HG02973 (cell line): ENCODE measurements at regions not wholly inside any gene's neighbourhood (a gene's known extent, or its start where the extent isn't known, plus 50 kb on each side); places are given as distances from the start of the nearest gene placed in this dataset.

Experiments used
- ATAC-seq: cut with Tn5 transposase; IDR thresholded peaks from one replicate; pipeline ENCODE4 v1.9.1; 2021; ENCODE audit warnings: moderate library complexity; ENCODE audit not compliant: unreplicated experiment

DNA sequence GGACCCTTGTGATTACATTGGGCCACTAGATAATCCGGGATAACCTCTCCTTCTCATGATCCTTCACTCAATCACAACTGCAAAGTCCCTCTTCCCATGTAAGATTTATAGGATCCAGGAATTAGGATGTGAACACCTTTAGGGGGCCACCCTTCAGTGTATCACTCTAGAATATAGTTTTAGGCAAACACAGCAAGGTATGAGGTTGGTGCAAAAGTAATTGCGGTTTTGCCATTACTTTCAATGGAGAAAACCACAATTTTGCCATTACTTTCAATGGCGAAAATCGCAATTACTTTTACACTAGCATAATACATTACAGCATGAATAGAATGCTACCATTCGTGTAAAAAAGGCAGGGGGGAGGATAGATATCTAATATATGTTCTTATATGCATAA, 104.0 kb downstream of the BAMBI start:
- ATAC-seq: no peak

DNA sequence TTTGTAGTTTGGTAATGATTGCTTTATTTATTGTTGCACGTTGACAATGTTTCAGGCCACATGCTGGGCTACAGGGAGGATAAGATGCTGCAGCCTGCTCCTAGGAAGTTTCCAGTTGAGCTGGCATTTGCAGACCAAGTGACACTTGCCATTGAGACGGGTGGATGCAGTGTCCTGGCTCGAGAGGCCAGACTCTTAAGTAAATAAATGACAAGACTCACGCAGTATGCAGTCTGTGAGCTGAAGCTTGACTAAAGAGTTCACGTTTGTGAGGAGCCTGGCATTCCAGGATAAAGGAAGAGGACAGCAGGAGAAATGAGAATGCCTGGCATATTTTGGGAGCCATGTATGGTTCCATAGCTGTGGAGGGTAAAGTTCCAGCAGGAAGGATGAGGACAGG, 105.8 kb downstream of the BAMBI start:
- ATAC-seq: no peak

DNA sequence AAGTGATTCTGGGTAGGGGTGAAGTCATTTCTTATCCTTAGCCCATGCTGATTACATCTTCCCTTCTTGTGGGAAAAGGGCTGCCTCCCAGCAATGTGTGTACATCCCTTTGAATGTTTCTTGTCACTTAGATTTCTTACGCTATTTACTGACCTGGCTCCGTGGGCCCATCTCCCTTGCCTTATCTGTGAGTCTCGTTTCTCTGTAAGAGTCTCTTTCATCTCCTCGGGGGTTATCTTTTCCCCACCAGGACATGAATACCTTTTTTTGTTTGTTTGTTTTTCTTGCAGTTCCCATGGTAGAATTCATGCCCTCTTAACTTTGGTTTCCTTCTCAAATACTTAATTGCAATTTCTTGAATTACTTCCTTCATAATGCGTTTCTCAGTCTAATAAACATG, 107.7 kb downstream of the BAMBI start:
- no peak for ATAC-seq

DNA sequence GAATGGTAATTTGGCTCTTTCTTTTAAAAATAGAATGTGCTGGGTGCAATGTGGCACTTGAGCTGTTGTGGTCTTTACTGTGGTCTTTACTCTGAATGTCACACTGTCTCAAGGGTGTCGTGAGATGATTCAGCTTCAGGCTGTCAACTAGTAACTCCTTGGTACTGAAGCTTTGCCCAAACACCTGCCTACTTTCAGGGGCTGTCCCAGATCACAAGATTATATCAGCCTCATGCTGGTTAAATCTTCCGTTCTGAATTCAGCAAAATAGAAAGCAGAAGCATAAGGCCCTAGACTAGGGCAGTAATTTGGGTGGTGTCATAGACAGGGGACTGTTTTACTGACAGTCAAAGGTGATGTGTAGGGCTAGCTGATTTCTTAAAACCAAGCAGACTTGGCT, 110.9 kb downstream of the BAMBI start:
- ATAC-seq: no peak

DNA sequence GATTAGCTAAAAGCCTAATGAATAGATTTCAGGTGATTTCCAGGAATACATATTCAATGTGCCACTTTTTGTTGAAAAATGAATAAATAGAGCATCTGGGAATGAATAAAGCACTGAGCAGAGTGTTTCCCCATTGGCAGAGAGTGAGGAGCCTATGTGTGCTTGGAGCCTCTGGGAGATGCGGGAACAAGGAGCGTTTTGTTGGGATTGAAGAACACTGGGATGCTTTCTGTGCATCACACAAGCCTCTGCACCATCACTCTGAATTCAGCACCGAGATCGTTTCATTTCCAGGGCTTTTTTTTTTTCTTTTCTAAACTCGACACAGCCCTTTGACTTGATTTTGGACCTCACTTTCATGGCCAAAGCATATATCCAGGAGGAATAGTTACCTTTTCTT, 111.4 kb downstream of the BAMBI start:
- no peak for ATAC-seq

DNA sequence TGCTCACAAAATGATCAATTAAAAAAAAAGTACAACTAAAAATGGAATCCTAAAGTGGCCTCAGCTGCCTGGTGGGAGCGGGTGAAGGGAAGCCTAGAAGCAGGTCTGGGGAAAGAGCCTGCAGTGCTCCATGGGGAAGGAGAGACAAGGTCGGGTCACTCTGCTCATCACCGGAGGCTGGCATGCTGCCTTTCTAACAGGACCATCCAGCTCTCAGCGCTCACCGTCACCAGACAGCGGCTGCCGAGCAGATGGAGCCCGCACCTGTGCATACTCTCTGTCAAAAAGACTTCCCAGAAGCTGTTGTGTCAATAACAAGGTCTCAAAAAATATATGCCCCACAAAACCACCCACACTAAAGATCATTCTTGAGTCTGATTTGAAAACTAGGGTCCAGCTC, 112.8 kb downstream of the BAMBI start:
- ATAC-seq: no peak

DNA sequence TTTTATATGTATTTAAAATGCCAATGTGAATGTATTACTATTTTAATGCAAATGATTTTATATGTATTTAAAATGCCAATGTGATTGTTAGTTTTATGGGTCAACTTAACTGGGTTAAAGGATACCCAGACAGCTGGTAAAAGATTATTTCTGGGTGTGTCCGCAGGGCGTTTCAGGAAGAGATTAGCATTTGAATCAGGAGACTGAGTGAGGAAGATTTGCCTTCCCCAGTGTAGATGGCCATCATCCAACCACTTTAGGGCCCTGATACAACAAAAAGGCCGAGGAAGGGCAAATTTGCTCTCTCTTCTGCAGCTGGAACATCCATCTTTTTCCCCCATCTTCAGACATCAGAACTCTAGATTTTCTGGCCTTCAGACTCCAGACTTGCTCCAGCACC, 116.2 kb downstream of the BAMBI start:
- ATAC-seq: no peak

DNA sequence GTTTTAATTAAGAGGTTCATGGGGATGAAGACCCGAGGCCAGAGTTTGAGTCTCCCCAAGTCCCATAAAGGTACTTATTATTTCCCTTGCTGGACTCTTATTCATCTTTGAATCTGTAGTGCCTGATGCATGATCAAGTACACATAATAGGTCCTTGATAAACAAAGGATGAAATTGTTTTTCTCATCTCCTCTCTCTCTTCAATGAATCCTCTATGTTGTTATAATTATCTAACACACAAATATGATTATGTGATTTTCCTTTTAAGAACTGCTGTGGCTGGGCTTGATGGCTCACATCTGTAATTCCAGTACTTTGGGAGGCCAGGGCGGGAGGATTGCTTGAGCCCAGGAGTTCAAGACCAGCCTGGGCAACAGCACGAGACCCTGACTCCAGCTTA, 117.7 kb downstream of the BAMBI start:
- ATAC-seq: no peak

DNA sequence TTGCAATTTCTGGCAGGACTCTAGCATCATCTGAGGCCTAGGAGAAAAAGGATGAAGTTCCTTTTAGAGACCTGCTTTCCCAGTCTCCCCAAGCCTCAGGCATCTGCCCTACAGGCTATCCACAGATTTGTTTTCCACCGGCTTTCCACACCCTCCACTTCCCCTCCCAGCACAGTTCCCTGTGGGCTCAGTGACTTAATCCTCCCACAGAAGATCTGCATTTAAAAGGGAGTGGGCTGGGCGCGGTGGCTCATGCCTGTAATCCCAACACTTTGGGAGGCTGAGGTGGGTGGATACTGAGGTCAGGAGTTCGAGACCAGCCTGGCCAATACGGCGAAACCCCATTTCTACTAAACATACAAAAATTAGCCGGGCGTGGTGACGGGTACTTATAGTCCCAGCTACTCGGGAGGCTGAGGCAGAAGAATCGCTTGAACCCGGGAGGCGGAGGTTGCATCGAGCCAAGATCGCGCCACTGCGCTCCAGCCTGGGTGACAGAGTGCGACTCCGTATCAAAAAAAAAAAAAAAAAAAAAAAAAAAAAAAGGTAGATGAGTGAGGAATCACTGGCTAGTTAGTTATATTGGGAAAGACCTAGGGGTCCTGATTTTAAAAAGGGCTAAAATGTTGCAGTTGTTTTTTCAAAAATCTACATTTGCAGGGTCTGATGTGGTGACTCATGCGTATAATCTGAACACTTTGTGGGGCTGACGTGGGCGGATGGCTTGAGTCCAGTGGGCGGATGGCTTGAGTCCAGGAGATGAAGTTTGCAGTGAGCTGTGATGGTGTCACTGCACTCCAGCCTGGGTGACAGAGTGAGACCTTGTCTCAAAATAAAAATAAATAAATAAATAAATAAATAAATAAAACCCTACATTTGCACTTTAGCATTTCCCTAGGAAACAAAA, 119.5 kb downstream of the BAMBI start:
- ATAC-seq: no peak

DNA sequence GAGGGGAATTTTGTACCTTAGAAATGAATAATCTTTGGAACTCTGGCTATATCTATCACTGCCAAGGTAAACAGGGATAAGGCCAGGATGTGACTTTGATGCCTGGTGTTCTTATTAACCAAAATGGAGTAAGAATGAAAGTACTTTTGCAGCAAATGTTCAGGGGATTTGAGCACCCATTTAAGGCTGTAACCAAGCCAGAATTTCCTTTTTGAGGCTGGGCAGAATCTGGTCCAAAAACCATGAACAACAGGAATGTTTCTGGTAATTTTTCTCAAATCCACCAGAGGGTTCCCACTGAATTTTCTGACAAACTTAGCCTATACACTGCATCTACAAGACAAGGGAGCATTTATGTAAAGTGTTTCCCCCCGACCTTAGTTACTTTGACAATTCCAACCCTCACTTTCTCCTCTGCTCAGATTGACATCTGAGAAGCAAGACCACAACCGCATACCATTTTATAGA, 120.6 kb downstream of the BAMBI start:
- ATAC-seq: no peak

DNA sequence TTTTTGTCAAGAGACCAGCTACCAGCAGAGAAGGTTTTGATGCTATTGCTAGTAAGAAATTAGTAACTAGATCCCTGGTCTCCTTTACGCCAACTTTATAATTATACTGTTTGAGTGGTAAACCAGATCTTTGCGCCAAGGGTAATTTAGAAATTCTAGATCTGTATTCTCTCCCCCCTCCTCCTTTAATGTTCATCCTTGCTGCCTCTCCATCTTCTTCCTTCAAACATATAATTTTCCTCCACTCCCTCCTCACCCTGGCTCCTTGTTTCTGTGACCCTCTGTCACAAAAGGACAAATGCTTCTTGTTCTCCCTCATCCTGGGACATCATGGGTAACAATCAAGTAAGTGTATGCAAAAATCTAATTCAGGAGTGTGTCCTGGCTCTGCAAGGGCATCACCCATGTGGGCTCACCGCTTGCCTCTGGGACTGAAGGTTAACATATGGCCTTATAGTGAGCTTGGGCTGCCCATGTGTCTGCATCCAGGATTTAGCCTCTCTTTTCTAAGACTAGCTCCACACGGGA, 121.2 kb downstream of the BAMBI start:
- no peak for ATAC-seq

DNA sequence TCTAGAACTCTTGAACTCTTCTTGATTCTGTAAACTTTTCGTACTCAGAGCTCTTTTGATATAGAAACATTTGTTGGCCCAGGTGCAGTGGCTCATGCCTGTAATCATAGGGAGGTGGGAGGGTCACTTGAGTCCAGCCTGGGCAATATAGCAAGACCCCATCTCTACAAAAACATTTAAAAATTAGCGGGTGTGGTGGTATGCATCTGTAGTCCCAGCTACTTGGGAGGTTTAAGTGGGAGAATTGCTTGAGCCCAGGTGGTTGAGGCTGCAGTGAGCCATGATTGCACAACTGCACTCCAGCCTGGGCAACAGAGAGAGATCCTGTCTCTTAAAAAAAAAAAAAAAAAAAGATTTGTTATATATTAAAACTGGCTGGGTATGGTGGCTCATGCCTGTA, 121.6 kb downstream of the BAMBI start:
- no peak for ATAC-seq

DNA sequence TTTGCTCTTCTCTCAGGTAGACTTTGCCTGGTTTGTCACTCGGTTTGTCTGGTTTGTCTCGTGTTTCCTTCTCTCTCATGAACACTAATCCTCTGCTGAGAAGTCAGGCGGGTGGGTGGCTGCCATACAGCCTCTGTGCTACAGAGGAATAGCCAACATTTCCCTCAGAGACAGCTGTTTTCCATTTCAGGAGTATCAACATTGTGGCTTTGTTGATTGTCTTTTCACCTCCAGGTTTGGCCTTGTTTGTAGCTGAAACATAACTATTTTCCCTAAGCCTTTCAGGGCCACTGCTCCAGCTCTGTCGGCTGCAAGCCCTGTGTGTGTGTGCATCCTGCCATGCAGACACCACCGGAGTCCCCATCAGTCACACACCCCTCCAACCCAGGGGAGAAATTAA, 122.8 kb downstream of the BAMBI start:
- ATAC-seq: no peak

DNA sequence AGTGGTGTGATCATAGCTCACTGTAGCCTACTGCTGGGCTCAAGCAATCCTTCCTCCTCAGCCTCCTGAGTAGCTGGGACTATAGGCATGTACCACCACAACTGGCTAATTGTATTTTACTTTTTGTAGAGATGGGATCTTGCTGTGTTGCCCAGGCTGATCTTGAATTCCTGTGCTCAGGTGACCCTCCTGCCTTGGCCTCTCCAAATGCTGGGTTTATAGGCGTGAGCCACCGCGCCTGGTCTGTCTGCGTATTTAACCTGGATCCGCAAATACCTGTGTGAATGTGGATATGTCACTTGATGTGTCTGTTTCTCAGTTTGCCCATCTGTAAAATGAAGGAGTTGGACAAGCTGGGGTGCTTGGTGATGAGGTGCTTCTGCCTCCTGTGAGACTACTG, 123.9 kb downstream of the BAMBI start:
- ATAC-seq: no peak

DNA sequence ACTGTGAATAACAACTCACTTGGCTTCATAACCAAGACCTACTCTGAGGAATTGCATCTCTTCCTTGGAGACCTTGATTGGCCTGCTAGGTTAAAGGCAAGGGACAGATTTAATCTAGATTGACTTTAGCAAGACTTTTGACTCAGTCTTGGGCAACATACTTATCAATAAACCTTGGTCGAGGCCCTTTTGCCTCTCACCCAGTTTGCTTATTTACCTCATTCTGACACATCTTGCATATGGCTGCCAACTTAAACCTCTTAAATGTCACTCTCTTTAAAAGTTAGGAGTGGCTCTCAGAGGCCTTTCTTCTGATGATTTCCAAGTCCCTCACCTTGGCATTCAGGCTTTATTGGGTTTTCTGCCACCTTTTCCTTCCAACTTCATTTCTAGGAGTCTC, 124.5 kb downstream of the BAMBI start:
- ATAC-seq: no peak

DNA sequence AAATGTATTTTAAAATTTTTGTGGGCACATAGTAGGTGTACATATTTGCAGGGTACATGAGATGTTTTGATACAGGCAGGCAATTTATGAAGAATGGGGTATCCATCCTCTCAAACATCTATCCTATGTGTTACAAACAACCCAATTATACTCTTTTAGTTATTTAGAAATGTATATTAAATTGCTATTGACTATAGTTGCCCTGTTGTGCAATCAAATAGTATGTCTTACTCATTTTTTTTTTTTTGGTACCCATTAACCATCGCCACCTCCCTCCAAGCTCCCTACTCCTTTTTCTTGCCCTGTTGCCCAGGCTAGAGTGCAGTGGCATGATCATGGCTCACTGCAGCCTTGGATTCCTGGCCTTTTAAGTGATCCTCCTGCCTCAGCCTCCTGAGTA, 128.1 kb downstream of the BAMBI start:
- ATAC-seq: no peak

DNA sequence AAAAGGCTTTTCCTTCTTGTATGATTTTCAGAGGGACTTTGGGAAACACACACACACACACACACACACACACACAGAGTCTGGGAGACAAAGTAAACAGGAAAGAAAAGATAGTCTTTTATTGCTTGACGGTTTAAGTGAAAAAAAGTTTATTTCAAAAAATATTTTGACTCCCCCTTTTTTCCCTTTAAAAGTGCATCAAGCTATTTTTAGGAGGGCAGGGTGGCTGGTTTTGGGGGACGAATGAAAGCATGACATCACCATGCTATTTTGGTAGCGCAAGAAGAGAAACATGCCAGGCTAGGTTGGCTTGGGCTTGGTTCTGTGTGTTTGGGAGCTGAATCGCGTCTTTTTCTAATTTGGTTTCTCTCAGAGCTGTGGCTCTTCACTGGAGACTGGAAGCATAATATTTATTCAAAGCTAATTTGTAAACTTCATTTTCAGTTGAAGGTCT, 129.2 kb downstream of the BAMBI start:
- no peak for ATAC-seq

DNA sequence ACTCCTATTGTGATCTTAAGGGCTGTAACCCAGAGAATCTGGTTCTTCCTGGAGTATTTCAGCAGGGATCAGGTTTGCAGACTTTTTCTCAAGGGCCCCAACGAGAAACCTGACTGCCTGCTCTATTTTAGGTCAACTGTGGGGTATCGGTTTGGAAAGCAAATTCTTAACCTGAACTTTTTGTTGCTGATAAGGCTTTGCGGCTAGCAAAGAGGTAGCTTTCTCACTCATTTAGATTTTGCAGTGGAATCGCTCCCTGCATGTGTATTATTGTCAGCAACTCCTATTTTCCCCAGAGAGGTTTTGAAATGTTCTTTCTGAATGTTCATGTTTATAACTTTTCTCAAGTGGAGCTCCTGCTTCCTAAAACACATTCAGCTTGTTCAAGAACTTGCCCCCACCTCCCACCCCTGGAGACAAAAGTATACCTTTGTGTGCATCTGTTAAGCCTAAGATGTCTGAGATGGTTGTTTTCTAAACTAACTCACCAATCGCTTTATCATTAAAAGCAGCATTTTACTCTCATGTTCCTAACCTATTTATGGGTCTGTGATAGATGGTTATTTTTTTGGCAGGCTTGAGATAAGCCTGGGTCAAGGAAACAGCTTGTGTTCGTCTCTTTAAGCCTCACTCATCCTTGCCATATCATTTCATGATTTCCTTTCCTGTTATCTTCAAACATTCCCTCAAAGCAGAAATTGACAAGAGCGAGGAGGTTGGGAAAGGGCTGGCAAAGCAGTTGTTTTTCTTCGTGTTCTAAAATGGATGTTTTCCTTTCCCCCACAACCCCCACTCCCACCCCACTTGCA, 129.8 kb downstream of the BAMBI start:
- no peak for ATAC-seq

DNA sequence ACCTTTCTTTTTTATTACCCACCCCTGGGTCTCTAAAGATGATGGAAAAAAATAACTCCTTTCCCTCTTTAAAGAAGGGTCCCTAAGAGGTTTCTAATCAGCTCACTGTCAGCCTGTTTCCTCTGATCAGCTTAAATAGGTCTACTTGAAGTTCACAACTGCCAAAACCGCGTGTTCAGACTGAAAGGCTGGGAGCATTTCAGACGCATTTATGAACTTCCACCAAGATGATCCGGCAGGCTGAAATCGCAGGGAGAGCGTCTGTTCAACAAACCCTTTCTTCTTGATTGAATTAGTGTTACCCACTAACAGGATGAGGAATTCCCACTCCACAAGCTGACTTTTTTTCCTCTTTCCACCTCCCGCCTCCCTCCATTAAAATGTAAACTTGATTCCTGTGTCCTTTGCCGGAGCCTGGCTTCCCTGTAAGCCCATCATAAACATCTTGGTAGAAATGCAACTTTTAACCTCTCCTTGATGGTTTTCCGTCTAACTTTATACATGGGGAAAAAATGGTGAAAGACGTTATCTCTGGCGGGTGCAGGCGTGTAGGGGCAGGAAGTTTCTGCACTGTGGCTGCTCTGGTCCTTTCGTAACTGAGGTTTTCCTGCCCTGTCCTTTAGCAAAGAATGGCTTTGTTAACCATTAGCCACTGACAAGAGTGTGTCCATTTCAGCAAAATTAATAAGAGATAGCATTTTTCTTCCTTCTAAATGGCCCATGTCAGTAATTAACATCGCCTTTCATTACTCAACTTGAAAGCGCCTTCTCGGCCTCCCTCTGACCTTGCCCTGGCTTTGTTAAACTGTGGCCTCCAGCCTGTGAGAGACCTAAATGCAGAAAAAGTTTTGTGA, 130.7 kb downstream of the BAMBI start:
- ATAC-seq: no peak

DNA sequence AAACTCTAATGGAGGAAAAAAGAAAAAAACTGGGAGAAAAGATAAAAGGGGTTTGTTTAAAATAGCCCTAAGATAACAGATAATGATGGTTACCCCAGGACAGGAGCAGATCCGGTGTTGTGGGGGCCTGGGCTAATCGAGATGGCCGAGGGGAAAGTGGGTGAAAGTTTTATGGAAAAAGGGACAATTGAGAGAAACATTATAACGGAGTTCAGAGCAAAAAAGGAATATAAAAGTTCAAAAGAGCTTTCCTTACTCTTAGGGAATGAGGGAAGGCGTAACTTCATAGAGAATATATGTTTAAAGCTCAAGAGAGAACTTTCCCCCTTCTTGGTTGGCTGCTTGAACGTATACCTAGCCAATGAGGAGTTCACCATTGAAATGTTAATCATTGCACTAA, 131.4 kb downstream of the BAMBI start:
- ATAC-seq: no peak
